ENCODE measurements at regions not wholly inside any gene's neighbourhood (a gene's known extent, or its start where the extent isn't known, plus 50 kb on each side); places are given as distances from the start of the nearest gene placed in this dataset.
"Not testable (repeated sequence)": the region's sequence is repeated elsewhere in the genome, so short reads cannot be mapped to it uniquely, and the experiment has no call there.

DNA sequence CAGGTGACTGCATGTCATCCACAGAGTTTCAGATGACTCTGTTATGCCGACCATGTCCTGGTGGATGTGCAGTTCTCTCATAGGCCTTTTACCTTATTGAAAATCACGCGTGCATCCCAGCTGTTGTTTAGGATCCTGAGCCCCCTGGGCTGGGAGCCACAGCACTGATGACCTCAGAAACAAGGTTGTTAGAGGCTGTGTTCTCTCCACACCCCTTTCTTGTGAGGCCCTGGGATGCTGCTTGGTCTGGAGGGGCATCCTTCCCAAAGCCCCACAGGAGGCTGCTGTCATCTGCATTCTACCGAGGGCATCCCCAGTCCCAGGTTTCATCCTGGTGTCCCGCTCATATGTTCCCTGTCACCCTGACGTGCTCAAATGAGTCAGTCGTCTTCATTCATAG lies 76.5 kb upstream of the IRX4 start:
- TF ChIP-seq, protein P1, sequence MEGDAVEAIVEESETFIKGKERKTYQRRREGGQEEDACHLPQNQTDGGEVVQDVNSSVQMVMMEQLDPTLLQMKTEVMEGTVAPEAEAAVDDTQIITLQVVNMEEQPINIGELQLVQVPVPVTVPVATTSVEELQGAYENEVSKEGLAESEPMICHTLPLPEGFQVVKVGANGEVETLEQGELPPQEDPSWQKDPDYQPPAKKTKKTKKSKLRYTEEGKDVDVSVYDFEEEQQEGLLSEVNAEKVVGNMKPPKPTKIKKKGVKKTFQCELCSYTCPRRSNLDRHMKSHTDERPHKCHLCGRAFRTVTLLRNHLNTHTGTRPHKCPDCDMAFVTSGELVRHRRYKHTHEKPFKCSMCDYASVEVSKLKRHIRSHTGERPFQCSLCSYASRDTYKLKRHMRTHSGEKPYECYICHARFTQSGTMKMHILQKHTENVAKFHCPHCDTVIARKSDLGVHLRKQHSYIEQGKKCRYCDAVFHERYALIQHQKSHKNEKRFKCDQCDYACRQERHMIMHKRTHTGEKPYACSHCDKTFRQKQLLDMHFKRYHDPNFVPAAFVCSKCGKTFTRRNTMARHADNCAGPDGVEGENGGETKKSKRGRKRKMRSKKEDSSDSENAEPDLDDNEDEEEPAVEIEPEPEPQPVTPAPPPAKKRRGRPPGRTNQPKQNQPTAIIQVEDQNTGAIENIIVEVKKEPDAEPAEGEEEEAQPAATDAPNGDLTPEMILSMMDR (IDR thresholded peaks at IDR 0.05; ENCODE audit: extremely low read depth, missing control alignments): no peak
- no peak for DNase-seq (ENCODE audit: low spot score)

DNA sequence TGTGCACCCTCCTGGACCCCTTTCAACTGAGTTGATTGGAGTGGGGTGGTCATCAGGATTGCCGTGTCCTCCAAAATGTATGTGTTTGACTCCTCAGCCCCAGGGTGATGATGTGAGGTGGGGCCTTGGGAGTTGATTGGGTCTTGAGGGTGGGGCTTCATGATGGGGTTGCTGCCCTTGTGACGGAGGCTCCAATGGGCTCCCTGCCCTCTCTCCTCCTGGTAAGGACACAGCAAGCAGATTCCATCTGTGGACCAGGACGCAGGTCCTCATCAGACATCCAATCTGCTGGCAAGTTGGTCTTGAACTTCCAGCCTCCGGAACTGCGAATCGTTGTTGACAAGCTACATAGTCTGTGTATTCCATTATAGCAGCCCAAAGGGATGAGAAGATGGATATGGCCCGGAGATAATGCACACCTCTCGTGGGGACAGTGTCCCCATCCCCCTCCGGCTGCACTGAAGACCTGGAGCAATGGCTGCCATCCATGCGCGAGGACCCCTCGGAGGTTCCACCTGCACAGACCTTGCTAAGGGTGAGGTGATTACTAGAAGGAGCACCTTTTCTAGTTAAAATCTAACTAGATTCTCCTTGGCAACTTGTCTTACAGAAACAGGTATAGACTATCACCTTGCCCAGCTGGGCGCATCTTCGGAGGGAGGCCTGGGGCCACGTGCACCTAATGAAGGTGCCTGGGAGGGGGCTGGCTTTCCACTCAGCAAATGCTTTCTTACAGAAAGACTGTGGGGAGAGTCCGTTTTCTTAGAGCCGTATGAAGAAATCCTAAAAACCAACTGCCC lies 75.7 kb upstream of the IRX4 start:
- no peak for DNase-seq (ENCODE audit: low spot score)
- TF ChIP-seq, protein P1 (IDR thresholded peaks at IDR 0.05; ENCODE audit: extremely low read depth, missing control alignments): no peak

DNA sequence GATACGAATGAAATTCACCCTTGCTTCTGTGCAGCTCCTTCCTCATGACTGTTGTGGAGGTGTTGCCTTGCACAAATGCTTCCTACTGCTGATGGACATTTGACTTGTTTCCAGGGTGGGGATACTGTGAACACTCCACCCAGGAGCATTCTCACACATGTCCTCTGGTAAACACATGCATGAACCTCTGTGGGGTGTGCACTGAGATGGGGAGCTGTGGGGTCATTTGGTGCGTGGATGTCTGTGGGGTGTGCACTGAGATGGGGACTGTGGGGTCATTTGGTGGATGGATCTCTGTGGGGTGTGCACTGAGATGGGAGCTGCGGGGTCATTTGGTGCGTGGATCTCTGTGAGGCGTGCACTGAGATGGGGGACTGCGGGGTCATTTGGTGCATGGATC lies 72.9 kb upstream of the IRX4 start:
- TF ChIP-seq, protein P1 (IDR thresholded peaks at IDR 0.05; ENCODE audit: extremely low read depth, missing control alignments): no peak
- no peak for DNase-seq (ENCODE audit: low spot score)

DNA sequence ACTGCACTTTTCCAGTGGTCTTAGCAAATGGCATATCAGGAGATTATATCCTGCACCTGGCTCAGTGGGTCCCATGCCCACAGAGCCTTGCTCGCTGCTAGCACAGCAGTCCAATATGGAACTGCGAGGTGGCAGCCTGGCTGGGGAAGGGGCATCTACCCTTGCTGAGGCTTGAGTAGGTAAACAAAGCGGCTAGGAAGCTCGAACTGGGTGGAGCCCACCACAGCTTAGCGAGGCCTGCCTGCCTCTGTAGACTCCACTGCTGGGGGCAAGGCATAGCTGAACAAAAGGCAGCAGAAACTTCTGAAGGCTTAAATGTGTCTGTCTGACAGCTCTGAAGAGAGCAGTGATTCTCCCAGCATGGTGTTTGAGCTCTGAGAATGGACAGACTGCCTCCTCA lies 71.0 kb upstream of the IRX4 start:
- DNase-seq (ENCODE audit: low spot score): not testable (repeated sequence)

DNA sequence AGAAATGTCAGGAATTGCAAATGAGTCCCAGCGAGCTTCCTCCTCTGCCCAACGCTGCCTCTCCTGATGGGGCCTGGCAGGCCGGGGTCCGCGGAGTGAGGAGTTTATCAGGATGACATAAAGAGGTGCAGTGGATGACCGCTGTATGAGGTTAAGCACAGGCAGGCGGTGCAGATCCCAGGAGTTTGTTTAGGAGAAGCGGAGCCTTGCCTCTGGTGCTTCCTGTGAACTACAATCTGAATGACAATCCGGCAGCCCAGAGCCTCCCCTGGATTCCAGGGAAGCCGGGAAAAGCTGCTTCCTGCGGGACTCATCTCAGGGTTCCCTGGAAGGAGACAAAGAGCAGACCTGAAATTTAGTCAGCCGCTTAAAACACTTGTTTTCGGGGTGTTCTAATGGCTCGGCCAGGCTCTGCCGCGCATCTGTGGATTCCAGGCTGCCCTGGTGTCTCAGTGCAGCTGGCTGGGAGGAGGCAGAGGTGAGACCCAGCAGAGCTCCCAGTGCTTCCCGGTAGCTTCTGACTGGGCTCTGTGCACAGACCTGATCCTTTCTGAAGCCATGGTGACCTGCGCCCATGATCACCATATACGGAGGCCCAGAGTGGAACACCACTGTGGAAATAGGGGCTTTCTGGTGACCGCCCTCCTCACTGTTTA lies 69.8 kb upstream of the IRX4 start:
- DNase-seq (ENCODE audit: low spot score): no peak
- TF ChIP-seq, protein P1 (IDR thresholded peaks at IDR 0.05; ENCODE audit: extremely low read depth, missing control alignments): no peak

DNA sequence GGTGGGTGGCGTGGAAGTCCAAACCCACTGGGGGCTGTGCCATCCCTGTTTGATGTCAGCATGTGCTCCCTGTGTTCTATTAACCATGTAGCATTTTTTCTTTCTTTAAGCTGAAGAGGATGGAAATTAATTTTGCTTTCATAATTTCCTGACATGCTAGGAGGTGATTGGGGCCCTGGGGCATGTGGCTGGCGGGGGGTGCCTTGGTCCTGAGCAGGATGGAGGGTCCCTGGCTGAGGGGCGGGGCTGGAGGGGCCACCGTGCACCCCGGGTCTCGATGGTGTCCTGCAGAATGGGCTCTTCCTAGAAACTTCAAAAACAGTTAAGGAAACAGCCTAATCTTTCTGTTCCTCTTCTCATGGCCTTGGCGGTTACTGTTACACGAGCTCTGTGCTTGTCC lies 69.3 kb upstream of the IRX4 start:
- DNase-seq (ENCODE audit: low spot score): no peak
- TF ChIP-seq, protein P1 (IDR thresholded peaks at IDR 0.05; ENCODE audit: extremely low read depth, missing control alignments): no peak

DNA sequence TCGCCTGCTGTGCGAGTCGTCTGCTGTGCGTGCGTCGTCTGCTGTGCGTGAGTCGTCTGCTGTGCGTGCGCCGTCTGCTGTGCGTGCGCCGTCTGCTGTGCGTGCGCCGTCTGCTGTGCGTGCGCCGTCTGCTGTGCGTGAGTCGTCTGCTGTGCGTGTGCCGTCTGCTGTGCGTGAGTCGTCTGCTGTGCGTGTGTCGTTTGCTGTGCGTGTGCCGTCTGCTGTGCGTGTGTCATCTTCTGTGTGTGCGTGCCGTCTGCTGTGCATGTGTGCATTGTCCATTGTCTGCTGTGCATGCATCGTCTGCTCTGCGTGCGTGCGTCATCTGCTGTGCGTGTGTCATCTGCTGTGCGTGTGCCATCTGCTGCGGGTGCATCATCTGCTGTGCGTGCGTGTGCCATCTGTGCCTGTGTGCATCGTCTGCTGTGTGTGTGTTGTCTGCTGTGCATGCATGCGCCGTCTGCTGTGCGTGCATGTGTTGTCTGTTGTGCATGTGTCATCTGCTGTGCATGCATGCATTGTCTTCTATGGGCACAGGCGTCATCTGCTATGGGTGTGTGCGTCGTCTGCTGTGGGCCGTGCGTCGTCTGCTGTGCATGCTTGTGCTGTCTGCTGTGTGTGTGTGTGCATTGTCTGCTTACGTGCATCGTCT lies 68.6 kb upstream of the IRX4 start:
- TF ChIP-seq, protein P1 (IDR thresholded peaks at IDR 0.05; ENCODE audit: extremely low read depth, missing control alignments): no peak
- DNase-seq (ENCODE audit: low spot score): no peak

Data from GM20000 (cell line).